Neuron (in vitro differentiated cells): ENCODE measurements at regions not wholly inside any gene's neighbourhood (a gene's known extent, or its start where the extent isn't known, plus 50 kb on each side); places are given as distances from the start of the nearest gene placed in this dataset.

Experiments used
- H2AFZ ChIP-seq: one replicate; pipeline ENCODE4 v1.6.1; 2013; ENCODE audit warnings: low read depth, mild to moderate bottlenecking, inconsistent platforms, low read length, moderate library complexity
- H3K27me3 ChIP-seq: one replicate; pipeline ENCODE4 v1.6.1; 2013; ENCODE audit warnings: low read length; ENCODE audit not compliant: insufficient read depth
- H3K36me3 ChIP-seq: one replicate; pipeline ENCODE4 v1.6.1; 2013; ENCODE audit warnings: low read length; ENCODE audit not compliant: insufficient read depth
- H3K4me1 ChIP-seq: one replicate; pipeline ENCODE4 v1.6.1; 2013; ENCODE audit warnings: low read length; ENCODE audit not compliant: insufficient read depth
- H3K4me3 ChIP-seq: 2 replicates; pipeline ENCODE4 v1.5.1; 2013; ENCODE audit warnings: mild to moderate bottlenecking, low read length, moderate library complexity
- H3K9me3 ChIP-seq: one replicate; pipeline ENCODE4 v1.6.1; 2013; ENCODE audit warnings: low read length

- Histone ChIP-seq H3K36me3 (no peaks in the 10 kb centered on the region), H3K27me3 (no peaks in the 10 kb centered on the region), H3K4me3 (no peak overlapping the region), H3K9me3 (no peaks in the 10 kb centered on the region), H2AFZ (no peak overlapping the region), H3K4me1 (peaks cover 15% of the 10 kb centered on the region)
These were observed 49.9 kb upstream of the ATP2B2 start for GRCh38 chr3:10555263-10555662.

- Histone ChIP-seq H3K27me3 (no peaks in the 10 kb centered on the region), H3K36me3 (no peaks in the 10 kb centered on the region), H3K4me1 (peaks cover 15% of the 10 kb centered on the region), H3K4me3 (no peak overlapping the region), H2AFZ (no peak overlapping the region), H3K9me3 (no peaks in the 10 kb centered on the region)
These were observed 50.9 kb upstream of the ATP2B2 start for GRCh38 chr3:10556312-10556711.

- Histone ChIP-seq H2AFZ (no peak overlapping the region), H3K9me3 (no peaks in the 10 kb centered on the region), H3K4me3 (no peak overlapping the region), H3K27me3 (no peaks in the 10 kb centered on the region), H3K4me1 (peaks cover 15% of the 10 kb centered on the region), H3K36me3 (no peaks in the 10 kb centered on the region)
These were observed 51.9 kb upstream of the ATP2B2 start for GRCh38 chr3:10557250-10557649.

- H3K36me3 ChIP-seq = no peaks in the 10 kb centered on the region
- H3K4me1 ChIP-seq = peaks cover 15% of the 10 kb centered on the region
- H3K27me3 ChIP-seq = no peaks in the 10 kb centered on the region
- H3K9me3 ChIP-seq = no peaks in the 10 kb centered on the region
- no peak overlapping the region for H3K4me3 ChIP-seq
- no peak overlapping the region for H2AFZ ChIP-seq
These were observed 52.5 kb upstream of the ATP2B2 start for GRCh38 chr3:10557781-10558373.

- Histone ChIP-seq H3K4me3 (no peak overlapping the region), H3K36me3 (no peaks in the 10 kb centered on the region), H2AFZ (no peak overlapping the region), H3K9me3 (no peaks in the 10 kb centered on the region), H3K27me3 (no peaks in the 10 kb centered on the region), H3K4me1 (peaks cover 8% of the 10 kb centered on the region)
These were observed 53.4 kb upstream of the ATP2B2 start for GRCh38 chr3:10558736-10559135.

GRCh38 chr3:10560060-10560861 is 54.9 kb upstream of the ATP2B2 start:
- no peak overlapping the region for H2AFZ ChIP-seq

GRCh38 chr3:10561162-10561945 is 56.0 kb upstream of the ATP2B2 start:
- Histone ChIP-seq H3K4me3 (no peak overlapping the region), H3K4me1 (no peaks in the 10 kb centered on the region), H2AFZ (no peak overlapping the region), H3K9me3 (no peaks in the 10 kb centered on the region), H3K27me3 (no peaks in the 10 kb centered on the region), H3K36me3 (no peaks in the 10 kb centered on the region)

More at GRCh38 chr3:10560060-10560861, 54.9 kb upstream of the ATP2B2 start:
- H3K4me3 ChIP-seq = no peak overlapping the region
- no peaks in the 10 kb centered on the region for H3K36me3 ChIP-seq
- H3K9me3 ChIP-seq = no peaks in the 10 kb centered on the region
- H3K4me1 ChIP-seq = no peaks in the 10 kb centered on the region
- no peaks in the 10 kb centered on the region for H3K27me3 ChIP-seq

- Histone ChIP-seq H3K27me3 (no peaks in the 10 kb centered on the region), H3K4me3 (no peak overlapping the region), H3K4me1 (no peaks in the 10 kb centered on the region), H3K9me3 (no peaks in the 10 kb centered on the region), H2AFZ (no peak overlapping the region), H3K36me3 (no peaks in the 10 kb centered on the region)
These were observed 56.7 kb upstream of the ATP2B2 start for GRCh38 chr3:10561946-10562560.

- Histone ChIP-seq H3K4me1 (no peaks in the 10 kb centered on the region), H2AFZ (no peak overlapping the region), H3K36me3 (no peaks in the 10 kb centered on the region), H3K4me3 (no peak overlapping the region), H3K27me3 (no peaks in the 10 kb centered on the region), H3K9me3 (no peaks in the 10 kb centered on the region)
These were observed 58.0 kb upstream of the ATP2B2 start for GRCh38 chr3:10563396-10563795.

- Histone ChIP-seq H2AFZ (no peak overlapping the region), H3K4me3 (no peak overlapping the region), H3K4me1 (no peaks in the 10 kb centered on the region), H3K27me3 (peaks cover 3% of the 10 kb centered on the region), H3K9me3 (no peaks in the 10 kb centered on the region), H3K36me3 (no peaks in the 10 kb centered on the region)
These were observed 60.4 kb upstream of the ATP2B2 start for GRCh38 chr3:10565814-10566213.

GRCh38 chr3:10566451-10566850 is 61.1 kb upstream of the ATP2B2 start:
- no peak overlapping the region for H3K4me3 ChIP-seq
- H3K9me3 ChIP-seq = no peaks in the 10 kb centered on the region
- no peaks in the 10 kb centered on the region for H3K4me1 ChIP-seq
- H3K36me3 ChIP-seq = no peaks in the 10 kb centered on the region
- peaks cover 3% of the 10 kb centered on the region for H3K27me3 ChIP-seq
- no peak overlapping the region for H2AFZ ChIP-seq

GRCh38 chr3:10568549-10568948 is 63.2 kb upstream of the ATP2B2 start:
- no peak overlapping the region for H3K4me3 ChIP-seq
- H3K36me3 ChIP-seq = no peaks in the 10 kb centered on the region
- H3K9me3 ChIP-seq = no peaks in the 10 kb centered on the region
- H2AFZ ChIP-seq = no peak overlapping the region
- H3K27me3 ChIP-seq = peaks cover 3% of the 10 kb centered on the region
- no peaks in the 10 kb centered on the region for H3K4me1 ChIP-seq
